T-helper 1 cell treated with Interleukin-12 subunit alpha and Interleukin-12 subunit beta and Interleukin-4 antibody, amounts not matched to agents 30 ng/mL and 1 ng/mL, for 36 hours (primary cell): ENCODE measurements at regions not wholly inside any gene's neighbourhood (a gene's known extent, or its start where the extent isn't known, plus 50 kb on each side); places are given as distances from the start of the nearest gene placed in this dataset.

Source experiments
- intact Hi-C: fragments of 100-400 bp; cut with micrococcal nuclease; formaldehyde crosslinking; loops from one replicate; pipeline ENCODE4 v1.15.1; 2024

DNA sequence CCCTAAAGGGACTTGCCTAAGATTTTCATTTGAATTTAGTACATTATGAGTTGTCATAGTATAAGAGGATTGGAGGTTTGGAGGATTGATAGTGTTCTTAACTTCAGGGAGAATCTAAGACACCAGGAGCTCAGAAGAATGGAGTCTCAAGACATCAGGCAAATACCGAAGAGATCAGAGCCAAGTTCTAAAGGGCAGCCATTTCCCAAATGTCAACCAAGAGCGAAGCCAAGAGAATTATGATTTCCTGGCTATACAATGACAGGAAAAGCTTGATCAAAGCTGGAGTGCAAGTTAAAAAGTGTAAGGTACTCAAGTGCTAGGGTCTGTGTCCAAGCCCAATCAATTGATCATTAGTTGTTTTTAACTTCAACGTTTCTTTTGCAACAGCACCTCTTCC lies 283.0 kb upstream of the FN1 start:
- intact Hi-C loops, result no loop called here

DNA sequence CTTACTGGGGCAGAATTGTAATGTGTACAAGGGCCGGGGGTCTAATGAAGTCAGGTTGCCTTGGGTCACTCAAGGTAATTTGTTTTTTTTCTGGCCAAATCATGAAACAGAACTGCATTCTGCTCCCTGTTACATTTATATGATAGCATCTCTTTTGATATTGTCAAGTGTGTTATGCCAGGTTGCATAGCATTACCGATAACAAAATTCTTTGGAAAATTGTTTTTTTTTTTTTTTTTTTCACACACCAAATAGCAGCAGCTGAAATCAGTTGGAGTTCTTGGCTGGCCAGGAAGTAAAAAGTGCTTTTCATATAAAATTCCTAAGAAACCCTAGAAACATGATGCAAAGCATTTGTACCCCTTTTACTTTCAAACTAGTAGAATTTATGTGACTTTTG lies 282.6 kb upstream of the FN1 start:
- intact Hi-C loops, result no loop called here

DNA sequence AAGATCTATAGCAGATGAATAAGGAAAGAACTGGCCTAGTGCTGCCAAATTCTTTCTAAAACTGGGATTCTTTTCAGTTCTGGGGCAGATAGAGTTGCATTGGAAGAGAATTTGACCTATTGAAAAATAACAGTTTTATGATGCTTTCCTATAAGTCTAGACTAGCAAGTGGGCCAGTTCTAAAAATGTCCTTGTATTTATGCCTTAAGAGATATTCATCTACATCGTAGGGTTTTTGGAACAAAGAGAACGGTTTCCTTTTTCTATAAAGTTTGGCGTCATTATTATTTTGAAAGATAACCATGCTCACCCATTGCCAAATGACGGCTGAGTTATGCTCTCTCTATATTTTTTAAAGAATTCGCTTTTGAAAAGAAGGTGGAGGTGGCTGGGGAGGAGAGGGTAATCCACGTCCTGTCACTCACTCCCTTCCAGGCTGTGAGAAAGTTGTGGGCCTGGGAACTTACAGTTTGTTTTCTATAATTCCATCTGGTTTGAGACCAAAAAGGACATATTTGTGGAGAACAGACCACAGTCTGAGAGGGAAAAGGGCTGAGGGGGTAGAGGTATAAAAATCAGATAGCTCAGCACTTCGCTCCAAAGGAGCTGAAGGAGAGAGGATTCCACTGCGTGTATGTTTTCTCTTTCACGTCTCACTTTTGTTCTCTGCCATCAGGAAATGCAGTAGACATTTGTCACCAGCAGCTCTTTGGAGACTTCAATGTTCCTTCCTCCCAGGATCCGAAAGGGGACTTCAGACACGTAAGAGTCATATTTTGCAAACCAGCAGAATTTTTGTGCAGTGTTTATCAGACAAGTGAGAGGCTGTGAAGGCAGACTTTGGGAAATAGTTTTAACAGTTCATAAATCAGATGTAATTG lies 281.9 kb upstream of the FN1 start:
- intact Hi-C loops, result no loop called here

DNA sequence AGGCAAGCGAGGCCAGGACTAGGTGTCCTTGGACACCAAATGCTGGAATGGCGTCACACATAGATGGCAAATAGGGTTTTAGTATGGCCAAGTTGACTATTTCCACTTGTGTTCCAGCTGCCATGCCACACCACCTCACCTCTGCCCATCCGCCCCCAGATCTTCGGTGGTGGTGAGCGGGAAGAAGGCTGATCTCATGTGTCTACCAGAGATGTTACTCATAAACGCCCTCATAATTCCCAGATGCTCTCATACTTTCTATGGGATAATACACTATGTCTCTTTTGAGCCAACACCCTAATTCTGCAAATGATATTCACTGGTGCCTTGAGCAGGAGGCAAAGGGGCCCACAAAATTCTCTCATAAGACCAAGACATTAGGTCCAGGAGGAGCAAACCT lies 281.1 kb upstream of the FN1 start:
- intact Hi-C loops, result no loop called here

DNA sequence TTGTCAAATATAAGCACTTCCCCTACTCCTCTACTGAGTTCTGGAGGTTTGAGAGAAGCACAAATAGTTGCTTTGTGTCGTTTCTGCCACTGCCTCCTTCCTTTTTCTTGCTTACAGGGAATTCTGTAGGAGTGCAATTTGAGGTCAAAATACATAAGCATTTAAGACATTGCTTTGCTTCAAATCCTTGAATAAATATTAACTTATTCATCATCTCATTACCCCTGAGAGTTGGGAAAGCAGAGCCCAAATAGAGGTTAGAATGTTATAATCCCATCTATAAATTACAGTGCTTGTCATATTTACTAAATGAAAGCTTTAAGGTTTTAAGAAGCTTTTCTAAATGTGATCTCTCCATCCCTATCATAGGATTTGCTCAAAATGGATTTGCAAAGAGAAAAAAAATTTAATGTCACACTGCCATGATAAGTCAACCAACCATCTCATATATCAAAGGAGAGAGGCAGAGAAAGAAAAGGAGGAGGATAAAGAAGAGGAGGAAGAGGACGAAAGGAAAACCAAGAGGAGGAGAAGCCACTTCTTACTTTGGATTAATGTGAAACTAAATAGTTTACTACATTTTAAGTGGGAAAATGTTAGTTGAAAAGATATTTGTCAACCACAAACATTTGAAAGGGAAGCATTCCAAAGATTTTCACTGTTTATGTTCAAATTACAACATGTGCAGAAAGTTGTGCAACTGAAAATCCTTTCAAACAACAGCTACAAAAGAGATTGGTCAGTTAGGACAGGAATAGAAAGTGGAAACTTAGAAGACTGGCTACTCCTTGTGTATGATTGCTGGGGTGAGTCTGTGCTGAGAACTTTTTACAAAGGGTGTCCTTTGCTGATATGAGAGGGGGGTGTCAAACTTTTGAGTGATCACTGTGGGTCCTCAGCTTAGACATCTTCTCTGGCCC lies 277.3 kb upstream of the FN1 start:
- intact Hi-C loops, result no loop called here

DNA sequence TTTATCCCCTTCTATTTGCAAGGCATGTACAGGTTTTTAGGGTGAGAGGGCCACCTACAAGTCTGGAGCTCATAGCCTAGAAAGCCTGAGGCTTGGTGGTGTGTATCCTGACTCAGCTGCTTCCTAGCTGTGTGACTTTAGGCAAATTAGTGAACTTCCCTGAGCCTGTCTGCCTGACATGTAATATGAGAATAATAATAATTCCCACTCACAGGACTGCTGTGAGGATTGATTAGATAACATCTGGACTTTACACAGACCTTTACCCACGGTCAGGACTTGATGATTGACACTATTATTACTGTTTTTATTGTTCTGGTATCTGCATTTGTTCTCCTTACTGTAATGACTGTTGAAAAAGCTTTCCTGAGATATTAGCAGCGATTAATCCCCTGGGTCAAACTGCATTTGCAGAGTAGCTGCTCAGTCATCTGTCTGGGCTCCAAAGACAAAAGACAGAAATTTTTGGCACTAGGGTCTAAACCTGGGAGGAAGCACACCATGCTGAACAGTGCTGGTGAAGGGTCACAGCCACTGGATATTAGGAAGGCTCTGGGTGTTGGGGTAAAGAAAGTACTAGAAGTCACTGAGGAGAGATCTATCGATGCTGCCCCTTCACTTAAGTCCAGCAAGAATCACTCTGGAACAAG lies 276.5 kb upstream of the FN1 start:
- intact Hi-C loops, result no loop called here

DNA sequence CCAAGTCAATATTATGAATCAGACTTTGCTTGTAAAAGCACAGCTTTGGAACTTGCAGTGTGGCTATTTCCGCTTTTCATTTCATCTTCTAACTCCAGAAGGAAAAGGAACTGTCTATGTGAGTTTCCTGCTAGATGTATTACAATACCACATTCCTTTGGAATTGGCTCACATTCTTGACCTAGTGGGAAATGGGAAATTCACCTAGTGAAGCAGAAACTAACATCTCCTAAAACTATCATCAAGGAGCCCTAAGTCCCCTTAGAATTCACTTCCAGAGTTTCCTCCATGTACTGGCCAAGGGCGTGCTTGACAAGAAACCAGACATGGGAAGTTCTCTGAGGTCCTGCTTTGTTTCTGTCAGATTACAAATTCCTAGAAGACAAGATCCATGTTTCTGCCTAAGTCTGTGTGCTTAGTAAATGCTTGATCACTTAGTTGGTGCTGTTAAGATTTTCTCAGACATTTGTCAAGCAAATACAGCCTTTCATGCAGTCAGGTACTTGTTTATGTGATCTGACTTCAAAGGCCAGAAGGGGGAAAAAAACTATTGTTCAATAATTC lies 275.7 kb upstream of the FN1 start:
- intact Hi-C loops, result no loop called here

DNA sequence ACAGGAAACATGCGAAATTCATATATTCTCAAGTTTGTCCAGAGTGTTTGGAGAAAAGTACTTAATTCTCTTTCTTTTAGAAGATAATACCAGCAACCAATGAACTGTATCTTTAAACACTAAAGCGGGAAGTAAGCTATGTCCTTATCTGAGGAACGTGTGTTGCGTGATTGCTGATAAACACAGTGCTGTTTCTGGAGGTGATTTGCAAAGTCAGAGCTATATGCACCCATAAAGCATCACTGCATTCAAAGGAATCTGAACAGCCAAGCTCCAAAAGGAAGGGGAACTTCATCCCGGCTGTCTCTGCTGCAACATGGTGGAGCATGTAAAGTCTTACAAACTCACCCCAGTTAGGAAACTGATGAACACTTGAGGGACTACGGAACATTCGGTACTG lies 271.7 kb upstream of the FN1 start:
- intact Hi-C loops, result no loop called here

DNA sequence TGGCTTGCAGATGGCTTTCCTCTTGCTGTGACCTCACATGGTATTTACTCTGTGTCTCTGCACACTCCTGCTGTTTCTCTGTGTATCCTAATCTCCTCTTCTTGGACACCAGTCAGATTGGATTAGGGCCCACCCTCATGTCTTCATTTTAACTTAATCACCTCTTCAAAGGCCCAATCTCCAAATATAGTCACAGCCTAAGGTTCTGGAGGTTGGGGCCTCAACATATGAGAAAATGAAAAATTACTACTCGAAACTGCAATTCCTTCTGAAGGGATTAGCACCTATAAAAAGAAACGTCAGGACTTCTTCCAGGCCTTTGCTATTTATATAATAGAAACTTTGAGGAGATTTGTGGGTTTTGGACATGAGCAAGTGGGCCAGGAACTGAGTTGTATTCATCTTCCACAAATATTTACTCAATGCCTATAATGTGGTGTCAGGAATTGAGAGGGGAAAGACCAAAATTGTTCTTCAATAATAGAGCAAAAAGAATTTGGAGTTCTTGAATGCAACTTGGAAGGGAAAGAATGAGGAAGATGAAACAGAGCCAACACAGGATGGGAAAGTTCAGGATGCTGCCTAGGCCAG lies 270.0 kb upstream of the FN1 start:
- intact Hi-C loops, result no loop called here

DNA sequence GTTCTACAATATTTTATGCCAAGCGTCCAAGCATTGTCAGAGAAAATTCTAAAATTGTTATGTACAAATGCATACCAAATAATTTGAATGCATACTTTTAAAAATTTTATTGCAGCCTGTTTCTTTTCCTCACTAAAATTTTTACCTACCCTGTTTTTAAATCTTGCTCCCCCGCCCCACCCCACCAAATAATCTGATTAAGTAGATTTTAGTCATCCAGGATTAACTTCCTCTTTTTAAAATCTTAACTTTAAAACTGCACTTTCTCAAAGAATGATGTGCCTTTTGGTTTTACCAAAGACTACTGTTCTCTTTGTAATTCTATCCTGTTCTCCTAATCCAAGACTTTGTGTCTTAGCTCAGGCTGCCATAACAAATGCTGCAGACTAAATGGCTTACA lies 269.4 kb upstream of the FN1 start:
- intact Hi-C loops, result no loop called here

DNA sequence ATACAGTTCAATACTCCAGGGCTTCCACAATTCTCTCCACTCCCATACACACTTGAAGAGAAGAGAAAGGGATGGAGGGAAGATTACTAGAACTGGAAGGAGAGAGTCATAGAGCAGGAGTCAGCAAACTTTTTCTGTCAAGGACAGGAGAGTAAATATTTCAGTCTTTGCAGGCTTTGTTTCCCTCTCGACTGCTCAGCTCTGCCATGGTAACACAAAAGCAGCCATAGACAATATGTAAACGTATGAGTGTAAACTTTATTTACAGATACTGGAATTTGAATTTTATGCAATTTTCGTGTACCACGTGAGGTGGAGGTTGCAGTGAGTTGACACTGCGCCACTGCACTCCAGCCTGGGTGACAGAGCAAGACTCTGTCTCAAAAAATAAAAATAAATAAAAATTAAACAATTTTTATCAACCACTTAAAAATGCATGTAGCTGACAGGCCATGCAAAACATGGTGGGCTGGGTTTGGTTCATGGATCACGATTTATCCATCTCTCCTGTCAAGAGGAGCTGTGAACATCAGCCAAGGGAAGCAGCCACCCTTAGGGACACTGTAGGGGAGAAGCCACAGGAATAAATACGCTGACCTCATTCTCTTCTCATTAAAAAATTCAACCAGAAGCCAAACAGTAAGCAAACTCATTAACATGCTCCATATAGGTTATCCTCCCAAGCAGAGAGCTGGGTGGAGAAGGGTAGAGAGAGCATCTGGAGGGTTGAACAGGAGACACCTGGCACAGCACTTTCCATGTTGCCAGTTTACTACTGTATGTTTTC lies 266.4 kb upstream of the FN1 start:
- intact Hi-C loops, result no loop called here

DNA sequence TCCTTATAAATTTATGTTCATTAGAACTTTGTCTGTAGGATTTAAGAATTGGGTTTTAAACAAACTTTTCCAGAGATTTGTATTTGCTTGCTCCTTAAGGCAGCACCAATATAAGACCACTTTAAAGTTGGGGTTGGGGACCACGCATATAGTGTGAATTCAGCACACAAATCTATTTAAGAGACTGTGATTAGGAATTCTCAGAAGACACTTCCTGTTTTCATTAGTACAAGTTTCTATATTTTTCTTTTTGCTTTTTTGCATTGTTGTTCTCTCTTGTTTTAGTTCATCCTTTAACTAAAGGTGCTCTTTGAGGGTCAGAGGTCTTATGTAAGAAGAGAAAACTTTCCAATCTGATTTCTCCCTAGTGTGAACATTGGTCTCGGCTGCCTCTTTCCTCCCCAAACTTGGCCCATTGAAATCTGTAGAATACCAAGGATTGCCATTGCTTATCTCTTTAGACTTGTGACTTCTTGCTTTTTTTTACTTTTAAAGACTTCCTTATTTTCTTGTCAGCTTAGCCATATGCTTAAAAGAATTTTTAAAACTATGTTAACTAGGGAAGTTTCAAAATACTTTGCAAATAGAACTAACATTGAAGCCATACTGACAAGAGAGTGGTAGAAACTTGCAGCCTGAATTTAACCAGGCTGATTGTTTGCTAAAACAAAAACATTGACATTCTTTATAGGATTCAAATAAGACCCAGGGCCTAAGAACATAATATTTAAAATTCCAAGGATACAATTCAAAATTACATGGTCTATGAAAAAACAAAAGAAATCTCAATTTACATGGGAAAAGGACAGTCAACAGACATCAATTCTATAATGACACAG lies 264.1 kb upstream of the FN1 start:
- intact Hi-C loops, result no loop called here

DNA sequence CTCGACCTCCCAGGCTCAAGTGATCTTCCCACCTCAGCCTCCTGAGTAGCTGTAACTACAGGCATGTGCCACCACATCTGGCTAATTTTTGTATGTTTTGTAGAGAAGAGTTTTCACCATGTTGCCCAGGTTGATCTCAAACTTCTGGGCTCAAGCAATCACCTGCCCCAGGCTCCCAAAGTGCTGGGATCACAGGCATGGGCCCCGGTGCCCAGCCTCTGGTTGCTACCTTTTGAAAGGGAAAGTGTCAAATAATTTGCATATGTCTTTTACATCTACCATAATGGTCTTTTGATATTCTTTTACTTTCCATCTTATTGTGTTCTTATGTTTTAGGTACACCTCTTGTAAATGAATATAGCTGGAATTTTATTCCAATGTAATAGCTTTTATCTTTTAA lies 263.1 kb upstream of the FN1 start:
- intact Hi-C loops, result no loop called here

DNA sequence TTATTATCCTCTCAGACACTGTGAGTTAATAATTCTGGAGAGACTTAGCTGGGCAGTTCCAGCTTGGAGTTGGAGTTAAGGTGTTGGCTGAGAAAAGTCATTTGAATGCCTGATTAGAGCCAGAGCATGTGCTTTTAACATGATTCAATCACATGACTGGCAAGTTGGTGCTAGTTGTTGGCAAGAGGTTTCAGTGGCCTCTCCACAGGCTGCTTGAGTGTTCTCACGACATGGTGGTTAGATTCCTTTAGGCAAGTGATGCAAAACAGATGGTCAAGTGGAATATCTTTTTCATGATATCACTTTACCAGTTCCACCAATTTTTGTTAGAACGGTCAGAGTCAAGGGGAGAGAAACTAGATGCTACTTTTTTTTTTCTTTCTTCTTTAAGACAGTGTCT lies 262.7 kb upstream of the FN1 start:
- intact Hi-C loops, result no loop called here

DNA sequence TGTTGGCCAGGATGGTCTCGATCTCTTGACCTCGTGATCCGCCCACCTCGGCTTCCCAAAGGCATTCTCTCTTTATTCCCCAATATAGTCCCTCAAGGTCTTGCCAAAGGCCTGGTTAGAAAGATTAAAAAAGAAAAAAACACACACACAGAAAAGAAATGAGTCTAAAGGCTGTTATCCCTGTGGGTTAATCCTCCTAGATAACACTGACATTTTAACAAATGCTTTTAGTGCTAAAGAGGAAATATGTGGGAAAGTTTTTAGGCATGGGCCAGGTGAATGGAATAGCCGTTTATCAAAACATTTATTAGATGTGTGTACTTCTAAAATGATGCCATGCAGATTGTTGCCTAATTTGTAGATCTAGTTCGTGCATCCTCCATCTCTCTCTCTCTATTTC lies 261.6 kb upstream of the FN1 start:
- intact Hi-C loops, result no loop called here

DNA sequence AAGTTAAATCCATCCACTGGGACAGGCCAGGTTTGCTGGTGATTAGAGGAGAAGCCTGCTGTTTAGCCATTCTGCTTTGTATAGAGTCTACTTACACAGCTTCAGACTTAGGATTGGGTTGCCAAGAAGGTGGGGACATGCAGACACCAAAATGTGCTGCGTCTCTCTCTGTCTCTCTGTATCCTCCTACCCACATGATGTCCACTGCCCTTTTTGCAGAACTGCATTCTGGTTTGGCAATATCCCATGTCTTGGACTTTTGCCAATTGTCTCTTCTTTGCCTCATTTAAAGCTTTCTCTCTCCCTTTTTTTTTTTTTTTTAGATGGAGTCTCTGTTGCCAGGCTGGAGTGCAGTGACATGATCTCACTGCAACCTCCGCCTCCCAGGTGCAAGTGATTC lies 261.1 kb upstream of the FN1 start:
- intact Hi-C loops, result no loop called here

DNA sequence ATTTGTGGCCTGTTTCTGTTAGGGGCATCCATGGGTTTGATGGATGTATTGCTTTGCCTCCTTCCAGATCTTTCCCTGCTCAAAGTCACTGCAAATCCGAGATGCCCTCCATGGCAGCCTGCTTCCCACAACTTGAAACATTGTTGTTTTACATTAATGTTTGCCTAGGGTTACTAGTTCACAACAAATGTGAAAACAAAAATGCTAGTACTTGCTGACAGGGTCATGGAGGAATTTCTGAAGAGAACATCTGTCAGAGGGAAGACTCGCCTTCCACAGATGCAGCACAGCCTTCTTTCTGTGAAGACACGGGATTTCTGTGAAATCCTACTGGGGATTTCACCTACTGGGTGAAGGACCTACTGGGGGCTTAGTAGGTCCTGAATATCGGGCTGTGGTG lies 260.0 kb upstream of the FN1 start:
- intact Hi-C loops, result no loop called here

DNA sequence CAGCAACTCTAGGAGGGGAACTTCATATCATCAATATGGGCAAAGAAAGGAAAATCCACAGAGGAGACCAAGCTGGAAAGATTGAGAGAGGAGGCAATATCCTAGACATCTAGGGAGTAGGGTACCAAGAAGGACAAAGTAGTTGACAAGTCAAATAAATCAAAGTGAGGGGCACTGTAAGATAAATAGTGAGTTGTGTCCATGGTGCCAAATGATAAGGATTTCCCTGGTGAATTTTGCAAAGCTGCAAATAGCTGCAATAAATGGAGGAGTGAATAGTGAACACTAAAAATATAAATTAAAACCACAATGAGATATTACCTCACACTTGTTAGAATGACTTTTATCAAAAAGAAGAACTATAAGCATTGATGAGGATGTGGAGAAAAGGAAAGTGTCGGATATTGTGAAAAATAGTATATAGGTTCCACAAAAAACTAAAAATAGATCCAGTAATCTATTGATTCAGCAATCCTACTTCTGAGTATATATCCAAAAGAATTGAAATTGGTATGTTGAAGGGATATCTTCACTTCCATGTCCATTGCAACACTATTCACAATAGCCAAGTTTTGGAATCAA lies 258.2 kb upstream of the FN1 start:
- intact Hi-C loops, result no loop called here
